PC-9 (cell line): ENCODE measurements at regions not wholly inside any gene's neighbourhood (a gene's known extent, or its start where the extent isn't known, plus 50 kb on each side); places are given as distances from the start of the nearest gene placed in this dataset.

ENCODE experiments used
- BruUV-seq: library from RNA; stranded (reverse); fragments of 400-500 nt; replicated peaks from 2 replicates; lab custom pipeline; 2021; lab: Mats Ljungman, UMichigan
- CTCF ChIA-PET: fragments of 300-600 bp; sonication (Branson Sonifier 250); formaldehyde crosslinking; loops from one replicate; lab custom pipeline; 2022; ENCODE audit warnings: antibody characterized with exemption; lab: Charles Lee
- POLR2A ChIA-PET: fragments of 300-600 bp; sonication (Branson Sonifier 250); formaldehyde crosslinking; loops from one replicate; lab custom pipeline; 2022; ENCODE audit warnings: antibody characterized with exemption; ENCODE audit not compliant: unreplicated experiment; lab: Charles Lee
- DNase-seq, 2 experiments: peaks; one replicate each; pipeline versions ENCODE4 v3.0.0 to v3.0.0-alpha.2; 2015 to 2022; ENCODE audit warnings: mixed read lengths in 1 of 2
- H2AFZ ChIP-seq: fragments of 200-600 bp; sonication (generic); 2 replicates; pipeline ENCODE4 v1.8.1; 2017; ENCODE audit warnings: antibody characterized with exemption
- H3F3A ChIP-seq: fragments of 200-600 bp; sonication (generic); 2 replicates; pipeline ENCODE4 v1.8.1; 2017; ENCODE audit warnings: antibody characterized with exemption, mild to moderate bottlenecking, low read depth; ENCODE audit not compliant: insufficient read depth
- H3K27ac ChIP-seq: fragments of 200-600 bp; sonication (generic); 2 replicates; pipeline ENCODE4 v1.6.1; 2016; ENCODE audit warnings: mixed run types
- H3K27me3 ChIP-seq: fragments of 200-600 bp; sonication (generic); 2 replicates; pipeline ENCODE4 v1.6.1; 2016; ENCODE audit warnings: low read depth, mixed run types; ENCODE audit not compliant: insufficient read depth
- H3K36me3 ChIP-seq: fragments of 200-600 bp; sonication (generic); 2 replicates; pipeline ENCODE4 v1.6.1; 2016; ENCODE audit warnings: low read depth, mixed run types
- H3K4me1 ChIP-seq: fragments of 200-600 bp; sonication (generic); replicated peaks from 2 replicates; pipeline ENCODE4 v1.6.1; 2016; ENCODE audit warnings: mixed run types; ENCODE audit not compliant: insufficient read depth
- H3K4me2 ChIP-seq: fragments of 200-600 bp; sonication (generic); 2 replicates; pipeline ENCODE4 v1.6.1; 2017; ENCODE audit warnings: mixed run types
- H3K4me3 ChIP-seq: fragments of 200-600 bp; sonication (generic); 2 replicates; pipeline ENCODE4 v1.6.1; 2016; ENCODE audit warnings: mixed run types
- H3K79me2 ChIP-seq: fragments of 200-600 bp; sonication (generic); 2 replicates; pipeline ENCODE4 v1.6.1; 2017; ENCODE audit warnings: low read depth, mixed run types
- H3K9me2 ChIP-seq: fragments of 200-600 bp; sonication (generic); 2 replicates; pipeline ENCODE4 v1.8.1; 2017; ENCODE audit warnings: mild to moderate bottlenecking; ENCODE audit not compliant: insufficient read depth
- H3K9me3 ChIP-seq: fragments of 200-600 bp; sonication (generic); 2 replicates; pipeline ENCODE4 v1.8.1; 2016; ENCODE audit warnings: low read depth; ENCODE audit not compliant: insufficient read depth
- H4K20me1 ChIP-seq: fragments of 200-600 bp; sonication (generic); 2 replicates; pipeline ENCODE4 v1.8.1; 2017; ENCODE audit not compliant: insufficient read depth
- EZH2 ChIP-seq: fragments of 200-600 bp; sonication (generic); IDR thresholded peaks from 2 replicates; pipeline ENCODE4 v1.8.0; 2017; ENCODE audit warnings: antibody characterized with exemption, low read depth
- intact Hi-C: fragments of 100-400 bp; cut with micrococcal nuclease; formaldehyde crosslinking; loops from one replicate; pipeline ENCODE4 v1.10.0; 2022; ENCODE audit not compliant: unreplicated experiment
- TF ChIP-seq, protein P1 (sequence below): fragments of 200-600 bp; sonication (generic); conservative IDR thresholded peaks from 2 replicates; pipeline ENCODE4 v1.6.1; 2017; ENCODE audit warnings: mixed run types, antibody characterized with exemption, mild to moderate bottlenecking, moderate library complexity

DNA sequence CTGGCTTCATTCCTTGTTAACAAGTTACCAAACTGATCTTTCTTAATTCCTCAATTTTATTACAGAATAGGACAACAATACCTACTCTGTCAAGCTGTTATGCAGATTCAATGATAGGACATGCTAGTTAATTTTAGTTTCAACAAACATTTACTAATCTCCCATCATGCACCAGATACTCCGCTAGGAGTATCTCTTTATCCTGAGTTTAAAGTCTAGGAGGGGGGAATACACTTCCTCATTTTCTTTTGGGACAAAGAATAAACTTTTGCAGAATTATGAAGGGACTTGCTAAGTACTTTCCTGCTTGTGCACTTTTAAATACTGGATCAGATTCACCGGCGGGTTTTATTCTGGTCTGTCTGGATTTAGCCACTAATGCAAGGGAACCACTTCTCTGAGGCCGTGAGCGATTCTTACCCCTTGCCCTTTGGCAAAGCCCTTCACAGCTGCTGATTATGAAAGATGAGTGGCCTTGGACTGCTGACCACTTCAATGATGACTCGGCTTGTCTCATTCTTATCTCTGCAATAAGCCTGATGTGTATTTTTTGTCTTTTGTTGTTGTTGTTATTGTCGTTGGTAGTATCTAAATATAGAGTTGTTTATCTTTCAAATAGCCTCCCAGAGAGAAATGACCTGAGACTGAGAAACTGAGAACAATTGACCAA is 73.9 kb downstream of the RMI1 start:
- Histone ChIP-seq H3K9me2 (no peaks in the 10 kb centered on the region), H3K4me3 (no peak overlapping the region), H3K4me1 (no peaks in the 10 kb centered on the region), H2AFZ (no peak overlapping the region), H3K27me3 (no peaks in the 10 kb centered on the region), H3K9me3 (no peaks in the 10 kb centered on the region; the same call in 1 of the 2 replicates), H3K36me3 (no peaks in the 10 kb centered on the region), H3F3A (no peaks in the 10 kb centered on the region), H4K20me1 (no peaks in the 10 kb centered on the region), H3K79me2 (no peaks in the 10 kb centered on the region), H3K4me2 (no peak overlapping the region), H3K27ac (no peak overlapping the region)
- no peak for TF ChIP-seq EZH2
- TF ChIP-seq, protein P1, sequence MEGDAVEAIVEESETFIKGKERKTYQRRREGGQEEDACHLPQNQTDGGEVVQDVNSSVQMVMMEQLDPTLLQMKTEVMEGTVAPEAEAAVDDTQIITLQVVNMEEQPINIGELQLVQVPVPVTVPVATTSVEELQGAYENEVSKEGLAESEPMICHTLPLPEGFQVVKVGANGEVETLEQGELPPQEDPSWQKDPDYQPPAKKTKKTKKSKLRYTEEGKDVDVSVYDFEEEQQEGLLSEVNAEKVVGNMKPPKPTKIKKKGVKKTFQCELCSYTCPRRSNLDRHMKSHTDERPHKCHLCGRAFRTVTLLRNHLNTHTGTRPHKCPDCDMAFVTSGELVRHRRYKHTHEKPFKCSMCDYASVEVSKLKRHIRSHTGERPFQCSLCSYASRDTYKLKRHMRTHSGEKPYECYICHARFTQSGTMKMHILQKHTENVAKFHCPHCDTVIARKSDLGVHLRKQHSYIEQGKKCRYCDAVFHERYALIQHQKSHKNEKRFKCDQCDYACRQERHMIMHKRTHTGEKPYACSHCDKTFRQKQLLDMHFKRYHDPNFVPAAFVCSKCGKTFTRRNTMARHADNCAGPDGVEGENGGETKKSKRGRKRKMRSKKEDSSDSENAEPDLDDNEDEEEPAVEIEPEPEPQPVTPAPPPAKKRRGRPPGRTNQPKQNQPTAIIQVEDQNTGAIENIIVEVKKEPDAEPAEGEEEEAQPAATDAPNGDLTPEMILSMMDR: no peak
- CTCF ChIA-PET: no interaction called here
- no peak for DNase-seq
- POLR2A ChIA-PET: no interaction called here
- intact Hi-C loops: no loop called here
- no TSS peak for BruUV-seq

DNA sequence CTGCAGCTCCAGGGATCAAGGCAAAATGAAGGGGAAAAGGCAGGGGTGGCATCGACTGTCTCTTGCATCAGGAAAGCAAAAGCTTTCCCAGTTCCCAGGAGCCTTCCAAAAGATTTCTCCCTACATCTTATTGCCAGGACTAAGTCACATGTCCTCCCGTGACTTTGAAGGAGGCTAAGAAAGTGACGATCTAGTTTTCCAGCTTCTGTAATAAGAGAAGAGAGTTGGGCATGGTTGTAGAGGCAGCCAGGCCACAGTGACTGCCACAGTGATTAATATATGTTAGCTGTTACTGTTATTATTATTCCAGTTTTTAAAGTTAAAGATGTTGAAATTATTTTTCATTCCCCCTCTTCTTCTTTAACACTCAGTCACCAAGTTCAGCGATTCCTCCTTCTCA is 77.1 kb downstream of the RMI1 start:
- POLR2A ChIA-PET: no interaction called here

DNA sequence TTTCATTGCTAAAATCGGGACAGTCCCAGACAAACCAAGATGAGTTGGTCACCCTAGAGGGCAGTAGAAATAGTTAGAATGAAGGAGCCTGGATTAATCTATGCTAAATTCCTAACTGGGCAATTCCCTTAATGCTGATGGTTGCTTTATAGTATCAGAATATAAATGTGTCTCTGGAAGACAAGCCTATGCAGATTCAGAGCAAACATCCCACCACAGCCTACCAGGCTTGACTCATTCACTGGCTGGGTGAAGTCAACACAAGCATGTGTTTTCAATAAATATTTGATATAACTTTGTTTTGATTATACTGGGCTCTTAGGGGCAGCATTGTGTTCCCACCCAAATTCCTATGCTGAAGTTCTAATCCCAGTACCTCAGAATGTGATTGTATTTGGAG is 79.3 kb downstream of the RMI1 start:
- no peaks in the 10 kb centered on the region for H3K9me3 ChIP-seq
- no peak for DNase-seq
- ChIA-PET CTCF (no interaction called here), POLR2A (no interaction called here)
- H2AFZ ChIP-seq: no peak overlapping the region
- no peaks in the 10 kb centered on the region for H4K20me1 ChIP-seq
- no peaks in the 10 kb centered on the region for H3K27me3 ChIP-seq
- H3K4me2 ChIP-seq: no peak overlapping the region
- H3K79me2 ChIP-seq: no peaks in the 10 kb centered on the region
- TF ChIP-seq, protein P1: no peak
- no peak for TF ChIP-seq EZH2
- intact Hi-C loops: no loop called here
- no peaks in the 10 kb centered on the region for H3K4me1 ChIP-seq
- no peak overlapping the region for H3K4me3 ChIP-seq
- no peak overlapping the region for H3K27ac ChIP-seq
- BruUV-seq: no TSS peak
- no peaks in the 10 kb centered on the region for H3K36me3 ChIP-seq
- no peaks in the 10 kb centered on the region for H3F3A ChIP-seq
- no peaks in the 10 kb centered on the region for H3K9me2 ChIP-seq

More for the DNA sequence above, 77.1 kb downstream of the RMI1 start:
- Histone ChIP-seq H3K4me3 (no peak overlapping the region), H3K27me3 (no peaks in the 10 kb centered on the region), H3K36me3 (no peaks in the 10 kb centered on the region), H3K4me1 (no peaks in the 10 kb centered on the region), H3K9me2 (no peaks in the 10 kb centered on the region), H3K79me2 (no peaks in the 10 kb centered on the region), H2AFZ (no peak overlapping the region), H3F3A (no peaks in the 10 kb centered on the region), H3K9me3 (no peaks in the 10 kb centered on the region), H3K4me2 (no peak overlapping the region), H3K27ac (no peak overlapping the region), H4K20me1 (no peaks in the 10 kb centered on the region)
- no TSS peak for BruUV-seq
- CTCF ChIA-PET: no interaction called here
- intact Hi-C loops: no loop called here
- TF ChIP-seq EZH2: no peak
- TF ChIP-seq, protein P1: no peak
- no peak for DNase-seq
